ENCODE measurements at regions not wholly inside any gene's neighbourhood (a gene's known extent, or its start where the extent isn't known, plus 50 kb on each side); places are given as distances from the start of the nearest gene placed in this dataset.

GRCh38 chr3:187594272-187594671, 75.9 kb downstream of the SST start:
- intact Hi-C loops (cut with micrococcal nuclease): no loop called here
- no peak overlapping the region for H3K4me3 Mint-ChIP-seq
- no peak overlapping the region for H3K4me3 ChIP-seq (replicated peaks in 1 of 3; ENCODE audit: low read depth in 2 of 3, low read length in 3 of 3)
- peaks cover 0 to 2% (median 0%) of the 10 kb centered on the region in 7 donors for H3K9me3 Mint-ChIP-seq
- no peaks in the 10 kb centered on the region for H3K9me3 ChIP-seq (replicated peaks in 1 of 2; ENCODE audit: control insufficient read depth in 1 of 2, insufficient read depth in 1 of 2, low read length in 2 of 2)
- H3K4me1 Mint-ChIP-seq: no peaks in the 10 kb centered on the region
- H3K79me2 ChIP-seq (ENCODE audit: insufficient read depth, low read length): no peaks in the 10 kb centered on the region
- H3K36me3 ChIP-seq (replicated peaks in 1 of 2; ENCODE audit: control insufficient read depth in 1 of 2, insufficient read depth in 2 of 2, low read length in 2 of 2): no peaks in the 10 kb centered on the region
- H3K27me3 ChIP-seq (ENCODE audit: control insufficient read depth in 2 of 2, insufficient read depth in 2 of 2, low read length in 2 of 2): peaks cover 0 to 3% of the 10 kb centered on the region in 2 donors
- H3K36me3 Mint-ChIP-seq: no peaks in the 10 kb centered on the region
- no peak overlapping the region for H3K9ac ChIP-seq (ENCODE audit: insufficient read depth, low read length, poor library complexity, severe bottlenecking)
- H2AFZ ChIP-seq (ENCODE audit: insufficient read depth, low read depth, low read length, poor library complexity, severe bottlenecking): no peak overlapping the region
- no peaks in the 10 kb centered on the region for H3K4me1 ChIP-seq (ENCODE audit: control insufficient read depth in 1 of 2, insufficient read depth in 2 of 2, low read length in 2 of 2)
- no peak overlapping the region for H3K27ac Mint-ChIP-seq
- TF ChIP-seq, protein P1, sequence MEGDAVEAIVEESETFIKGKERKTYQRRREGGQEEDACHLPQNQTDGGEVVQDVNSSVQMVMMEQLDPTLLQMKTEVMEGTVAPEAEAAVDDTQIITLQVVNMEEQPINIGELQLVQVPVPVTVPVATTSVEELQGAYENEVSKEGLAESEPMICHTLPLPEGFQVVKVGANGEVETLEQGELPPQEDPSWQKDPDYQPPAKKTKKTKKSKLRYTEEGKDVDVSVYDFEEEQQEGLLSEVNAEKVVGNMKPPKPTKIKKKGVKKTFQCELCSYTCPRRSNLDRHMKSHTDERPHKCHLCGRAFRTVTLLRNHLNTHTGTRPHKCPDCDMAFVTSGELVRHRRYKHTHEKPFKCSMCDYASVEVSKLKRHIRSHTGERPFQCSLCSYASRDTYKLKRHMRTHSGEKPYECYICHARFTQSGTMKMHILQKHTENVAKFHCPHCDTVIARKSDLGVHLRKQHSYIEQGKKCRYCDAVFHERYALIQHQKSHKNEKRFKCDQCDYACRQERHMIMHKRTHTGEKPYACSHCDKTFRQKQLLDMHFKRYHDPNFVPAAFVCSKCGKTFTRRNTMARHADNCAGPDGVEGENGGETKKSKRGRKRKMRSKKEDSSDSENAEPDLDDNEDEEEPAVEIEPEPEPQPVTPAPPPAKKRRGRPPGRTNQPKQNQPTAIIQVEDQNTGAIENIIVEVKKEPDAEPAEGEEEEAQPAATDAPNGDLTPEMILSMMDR (IDR thresholded peaks at IDR 0.05): no peak
- no peaks in the 10 kb centered on the region for H4K20me1 ChIP-seq (ENCODE audit: insufficient read depth, low read length)
- H3K4me2 ChIP-seq (replicated peaks; ENCODE audit: extremely low read depth, low read length, poor library complexity, severe bottlenecking): no peak overlapping the region
- no peak for DNase-seq
- peaks cover 0 to 14% (median 5%) of the 10 kb centered on the region in 3 donors for H3K27me3 Mint-ChIP-seq (ENCODE audit: low read depth in 3 of 3)
- WGBS (ENCODE audit: insufficient coverage): 37% methylated on average over 2 of the region's 2 CpGs
- no peak overlapping the region for H3K27ac ChIP-seq (ENCODE audit: low read depth in 1 of 2, low read length in 2 of 2)

- H3K4me3 ChIP-seq (replicated peaks in 1 of 3; ENCODE audit: low read depth in 2 of 3, low read length in 3 of 3): no peak overlapping the region
- Mint-ChIP-seq H3K9me3 (peaks cover 0 to 3% (median 0%) of the 10 kb centered on the region in 7 donors), H3K36me3 (no peaks in the 10 kb centered on the region), H3K27ac (no peak overlapping the region), H3K4me3 (no peak overlapping the region), H3K27me3 (ENCODE audit: low read depth in 3 of 3) (peaks cover 0 to 14% (median 5%) of the 10 kb centered on the region in 3 donors), H3K4me1 (no peaks in the 10 kb centered on the region)
- TF ChIP-seq, protein P1 (IDR thresholded peaks at IDR 0.05): no peak
- no peaks in the 10 kb centered on the region for H3K79me2 ChIP-seq (ENCODE audit: insufficient read depth, low read length)
- no peaks in the 10 kb centered on the region for H3K36me3 ChIP-seq (replicated peaks in 1 of 2; ENCODE audit: control insufficient read depth in 1 of 2, insufficient read depth in 2 of 2, low read length in 2 of 2)
- no peak overlapping the region for H3K9ac ChIP-seq (ENCODE audit: insufficient read depth, low read length, poor library complexity, severe bottlenecking)
- no peaks in the 10 kb centered on the region for H4K20me1 ChIP-seq (ENCODE audit: insufficient read depth, low read length)
- no peak for DNase-seq
- no peaks in the 10 kb centered on the region for H3K4me1 ChIP-seq (ENCODE audit: control insufficient read depth in 1 of 2, insufficient read depth in 2 of 2, low read length in 2 of 2)
- 90% methylated on average over 4 of the region's 5 CpGs for WGBS (ENCODE audit: insufficient coverage)
- peaks cover 0 to 3% of the 10 kb centered on the region in 2 donors for H3K27me3 ChIP-seq (ENCODE audit: control insufficient read depth in 2 of 2, insufficient read depth in 2 of 2, low read length in 2 of 2)
- intact Hi-C loops (cut with micrococcal nuclease): no loop called here
- no peak overlapping the region for H2AFZ ChIP-seq (ENCODE audit: insufficient read depth, low read depth, low read length, poor library complexity, severe bottlenecking)
- H3K9me3 ChIP-seq (replicated peaks in 1 of 2; ENCODE audit: control insufficient read depth in 1 of 2, insufficient read depth in 1 of 2, low read length in 2 of 2): no peaks in the 10 kb centered on the region
- no peak overlapping the region for H3K4me2 ChIP-seq (replicated peaks; ENCODE audit: extremely low read depth, low read length, poor library complexity, severe bottlenecking)
- H3K27ac ChIP-seq (ENCODE audit: low read depth in 1 of 2, low read length in 2 of 2): no peak overlapping the region
Observed at GRCh38 chr3:187593451-187593850, 76.7 kb downstream of the SST start.
